GM19324 (cell line): ENCODE measurements at regions not wholly inside any gene's neighbourhood (a gene's known extent, or its start where the extent isn't known, plus 50 kb on each side); places are given as distances from the start of the nearest gene placed in this dataset.

ENCODE experiments used
- ATAC-seq: cut with Tn5 transposase; IDR thresholded peaks from one replicate; pipeline ENCODE4 v1.9.1; 2021; ENCODE audit warnings: mild to moderate bottlenecking, moderate library complexity; ENCODE audit not compliant: unreplicated experiment, low FRiP score

DNA sequence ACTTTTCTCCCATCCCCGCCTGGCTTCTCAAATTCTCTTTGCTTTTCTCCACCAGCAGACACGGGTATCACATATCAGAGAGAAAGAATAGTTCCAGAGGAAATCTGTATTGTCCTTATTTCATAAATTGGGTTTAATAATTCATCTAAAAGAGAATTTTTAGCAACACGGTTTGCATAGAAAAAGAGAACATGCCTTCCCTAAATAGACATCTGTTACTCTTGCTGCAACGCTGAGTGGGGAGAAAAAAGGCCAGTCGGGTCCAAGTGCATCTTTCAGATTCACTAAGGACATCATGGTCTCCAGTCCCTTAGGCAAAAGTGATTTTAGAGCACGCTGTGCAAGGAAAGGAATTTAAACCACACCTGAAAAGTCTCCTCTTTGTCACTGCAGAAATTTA, 201.3 kb downstream of the ABHD5 start:
- ATAC-seq = no peak

DNA sequence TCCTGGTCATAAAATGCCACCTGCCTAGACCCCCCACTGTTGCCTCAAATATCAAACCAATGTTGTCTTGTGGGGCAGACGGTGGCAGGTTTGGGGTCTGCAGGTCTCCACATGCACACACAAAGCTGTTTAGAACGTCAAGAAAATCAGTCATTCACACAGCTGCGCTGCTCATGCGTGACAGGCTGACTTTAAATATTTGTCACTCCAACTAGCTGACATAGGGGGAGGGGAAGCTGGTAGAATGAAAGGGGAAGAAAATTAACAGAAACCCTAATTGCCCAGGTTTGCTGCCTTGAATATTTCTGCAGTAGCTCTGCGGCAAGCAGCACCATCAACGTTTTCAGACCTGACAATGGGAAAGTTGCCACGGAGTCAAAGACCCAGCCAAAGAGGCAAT, 201.8 kb downstream of the ABHD5 start:
- ATAC-seq = no peak

DNA sequence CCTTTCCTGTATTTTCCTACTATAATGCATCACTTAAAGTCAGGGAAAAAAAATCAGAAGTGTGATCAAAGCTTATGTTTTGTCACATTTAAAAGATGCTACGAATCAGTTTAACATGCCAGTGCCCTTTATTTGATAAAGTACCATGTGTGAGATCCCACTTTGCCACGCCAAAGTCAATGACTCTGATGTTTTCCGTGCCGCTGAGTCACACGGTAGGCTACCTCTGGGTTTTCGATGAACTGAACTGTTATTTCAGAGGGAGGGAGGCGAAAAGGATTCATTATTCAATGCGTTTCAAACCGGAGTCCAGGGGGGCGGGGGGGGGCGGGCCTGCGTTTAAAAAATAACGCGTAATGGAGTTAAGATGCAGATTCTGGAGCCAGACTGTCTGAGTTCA, 203.0 kb downstream of the ABHD5 start:
- no peak for ATAC-seq

DNA sequence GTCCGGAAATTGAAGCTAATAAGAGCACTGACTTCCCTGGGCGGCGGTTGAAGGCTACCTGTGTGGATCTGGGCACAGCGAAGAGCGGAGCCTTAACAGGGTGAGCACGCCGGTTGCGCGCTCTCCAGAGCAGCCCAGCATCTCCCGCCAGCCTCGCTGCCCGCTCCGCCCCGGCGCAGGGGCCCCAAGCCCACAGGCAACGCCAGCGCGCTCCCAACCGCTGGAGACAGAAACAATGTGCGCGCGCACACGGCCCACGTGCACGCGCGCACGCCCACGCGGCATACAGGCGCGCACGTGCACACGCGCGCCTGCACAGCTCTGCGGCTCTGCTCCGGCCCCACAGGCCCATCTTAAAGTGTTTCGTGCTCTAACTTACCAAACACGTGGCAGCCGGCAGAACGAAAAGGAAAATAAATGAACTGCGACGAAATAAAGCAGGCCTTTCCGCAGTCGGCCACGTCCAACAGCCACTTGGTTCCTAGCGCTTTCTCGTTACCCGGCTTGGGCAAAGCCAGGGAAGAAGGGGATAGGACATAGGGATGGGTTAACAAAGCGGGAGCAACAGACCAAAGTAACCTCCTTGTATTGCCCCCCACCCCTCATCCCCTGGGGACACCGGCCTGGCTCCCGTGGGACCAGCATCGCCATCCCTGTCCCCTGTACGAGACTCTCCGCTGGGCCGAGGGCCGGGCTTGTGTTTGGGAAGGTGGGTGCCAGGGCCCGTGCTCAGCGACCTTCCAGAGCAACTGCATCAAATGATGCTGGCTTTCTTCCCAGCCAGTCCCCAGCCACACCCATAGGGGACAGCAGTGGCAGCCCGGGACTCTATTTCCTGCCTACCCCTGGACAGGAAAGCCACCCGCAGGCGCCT, 203.7 kb downstream of the ABHD5 start:
- ATAC-seq = no peak

DNA sequence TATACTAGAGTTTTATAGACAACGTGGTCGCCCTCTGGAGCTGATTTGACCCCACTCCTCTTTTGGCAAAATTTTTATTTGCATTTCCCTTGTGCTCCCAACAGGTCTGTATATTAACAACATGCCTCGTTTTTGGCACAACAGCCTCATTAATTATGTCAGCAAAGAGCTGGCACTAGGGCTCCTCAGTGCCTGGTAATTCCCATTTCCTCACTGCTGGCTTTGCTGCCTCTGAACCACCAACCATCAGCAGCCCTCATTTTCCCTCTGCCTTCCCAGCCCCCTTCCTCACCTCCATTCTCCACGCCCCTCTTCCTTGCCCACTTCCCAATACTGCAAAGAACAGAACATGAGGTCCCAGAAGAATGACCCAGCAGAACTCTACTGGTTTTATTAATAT, 204.8 kb downstream of the ABHD5 start:
- ATAC-seq = no peak

DNA sequence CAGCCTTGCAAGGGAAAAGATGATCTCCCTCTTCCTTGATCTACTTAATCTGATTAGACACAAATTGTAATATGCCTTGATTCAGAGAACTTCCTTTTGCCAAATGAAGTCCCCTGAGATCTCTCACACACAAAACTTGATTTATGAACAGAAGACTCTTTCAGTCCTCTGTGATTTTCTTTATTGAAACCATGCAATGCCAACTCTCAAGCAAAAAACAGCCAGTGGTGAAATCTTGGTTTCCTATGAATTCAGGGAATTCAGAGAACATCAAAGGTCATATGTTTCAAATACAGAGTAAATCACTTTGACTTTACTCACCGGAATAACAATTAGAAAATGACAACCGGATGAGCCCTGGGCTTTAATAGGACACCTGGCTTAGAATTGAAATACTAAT, 211.7 kb downstream of the ABHD5 start:
- ATAC-seq = no peak

DNA sequence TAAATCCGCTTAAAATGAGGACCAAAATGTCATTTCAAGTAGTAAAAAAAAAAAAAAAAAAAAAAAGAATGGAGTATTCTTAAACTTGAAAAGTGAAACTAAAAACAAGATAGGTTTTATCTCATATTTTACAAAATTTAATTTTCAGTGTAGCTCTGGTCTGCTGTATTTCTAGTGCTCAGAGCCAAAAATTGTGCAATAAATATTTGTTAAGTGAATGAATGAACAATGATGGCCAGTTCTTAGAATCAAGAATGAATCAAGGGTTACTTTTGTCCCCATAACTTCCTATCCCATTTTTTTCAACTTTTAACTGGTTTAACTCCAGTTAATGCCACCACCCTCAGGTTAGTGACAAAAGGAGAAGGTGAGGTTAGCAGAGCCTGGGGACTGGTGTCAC, 214.4 kb downstream of the ABHD5 start:
- ATAC-seq = no peak

DNA sequence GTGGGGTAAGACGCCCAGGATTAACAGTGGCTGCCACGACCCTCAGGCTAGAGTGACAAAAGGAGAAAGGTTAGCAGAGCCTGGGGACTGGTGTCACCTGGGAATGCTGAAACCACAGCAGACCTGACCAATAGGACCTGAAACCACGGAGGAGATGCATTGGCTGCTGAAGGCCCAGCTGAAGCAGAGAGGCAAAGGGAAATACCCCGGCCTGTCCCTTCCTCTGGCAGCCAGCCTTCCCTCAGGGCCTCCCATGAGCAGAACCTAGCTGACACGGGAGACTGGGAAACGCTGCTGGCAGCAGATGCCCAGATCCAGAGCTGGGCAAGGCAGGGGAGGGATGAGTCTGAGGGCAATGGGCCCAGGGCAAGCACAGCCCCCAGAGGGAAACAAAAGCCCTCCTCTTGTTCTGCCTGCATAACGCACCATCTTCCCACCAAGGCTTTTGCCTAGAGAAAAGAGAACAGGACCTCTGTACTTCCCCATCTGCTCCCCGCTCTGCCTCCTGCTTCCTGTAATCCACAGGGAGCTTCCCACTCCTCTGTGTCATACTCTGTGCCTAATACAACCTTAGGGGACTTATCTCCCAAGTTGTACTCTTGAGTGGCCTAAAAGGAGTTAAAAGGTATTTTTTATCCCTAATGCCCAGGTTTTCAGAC, 216.2 kb downstream of the ABHD5 start:
- ATAC-seq = peak; percentile 16

DNA sequence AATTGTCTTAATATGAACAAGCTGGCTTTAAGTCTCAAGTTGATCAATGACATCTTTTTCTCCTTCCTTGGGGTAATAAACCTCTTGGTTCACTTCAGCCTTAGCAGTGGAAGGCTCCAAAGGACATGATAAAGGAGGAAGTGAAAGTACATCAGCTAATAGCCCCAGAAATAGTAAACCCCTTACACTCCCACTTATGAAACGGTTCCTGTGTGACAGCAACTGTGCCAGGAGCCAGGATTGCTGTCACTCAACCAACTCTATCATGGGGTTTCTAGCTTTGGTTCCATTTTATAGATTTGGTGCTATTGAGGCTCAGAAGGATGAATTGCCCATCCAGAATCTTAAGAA, 216.7 kb downstream of the ABHD5 start:
- peak; percentile 72 for ATAC-seq

DNA sequence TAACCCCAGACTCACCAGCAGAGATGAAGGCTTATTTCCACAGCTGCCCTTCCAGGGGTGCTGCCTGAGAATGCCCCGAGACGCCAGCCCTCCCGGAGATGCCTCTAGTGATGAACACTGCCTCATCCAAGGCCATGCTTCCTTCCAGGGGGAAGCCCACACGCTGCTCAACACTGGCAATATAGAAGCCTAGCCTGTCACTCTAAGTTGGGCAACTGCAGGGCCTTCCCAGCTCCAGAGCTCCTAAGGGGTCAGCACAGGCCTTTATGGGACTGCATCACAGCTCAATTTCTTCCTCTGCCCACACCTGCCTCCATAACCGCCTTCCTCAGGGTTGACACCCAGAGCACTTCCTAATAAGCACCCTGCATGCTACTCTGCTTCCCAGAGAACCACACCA, 217.7 kb downstream of the ABHD5 start:
- no peak for ATAC-seq

DNA sequence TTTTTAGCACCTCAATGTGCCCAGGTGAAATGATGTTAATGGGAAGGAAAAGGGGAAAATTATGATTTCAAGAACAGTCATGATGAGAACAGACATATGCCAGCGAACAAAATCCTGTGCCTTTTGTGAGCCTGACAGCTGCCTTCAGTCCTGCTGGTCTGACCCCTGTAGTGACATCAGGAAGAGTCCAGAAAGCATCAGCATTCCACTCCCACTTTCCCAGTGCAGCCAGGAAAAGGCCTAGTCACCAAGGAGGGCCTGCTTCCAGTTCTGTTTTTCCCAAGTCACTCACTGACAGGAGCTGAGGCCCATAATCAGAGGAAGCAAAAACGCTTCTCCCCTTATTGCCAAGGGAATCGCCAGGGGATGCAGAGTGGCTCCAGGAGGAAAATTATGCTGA, 218.4 kb downstream of the ABHD5 start:
- ATAC-seq = no peak

DNA sequence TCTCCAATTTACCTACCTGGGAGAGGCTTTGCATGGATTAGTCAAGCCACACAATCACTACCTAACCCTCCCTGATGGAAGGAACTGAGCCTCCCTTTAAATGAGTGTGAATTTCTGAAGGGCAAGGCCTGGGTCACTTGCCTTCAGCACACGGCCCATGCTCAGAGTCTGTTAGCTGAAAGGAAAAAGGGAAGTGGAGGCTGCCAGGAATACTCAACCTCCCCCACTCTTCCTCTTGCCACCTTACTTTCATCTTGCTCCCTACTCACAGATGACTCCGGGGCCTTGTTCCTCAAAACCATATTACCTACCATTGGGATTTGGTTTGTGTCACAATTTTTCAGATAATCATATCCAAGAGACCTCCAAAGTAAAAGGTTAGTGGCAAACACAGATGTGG, 220.0 kb downstream of the ABHD5 start:
- no peak for ATAC-seq

DNA sequence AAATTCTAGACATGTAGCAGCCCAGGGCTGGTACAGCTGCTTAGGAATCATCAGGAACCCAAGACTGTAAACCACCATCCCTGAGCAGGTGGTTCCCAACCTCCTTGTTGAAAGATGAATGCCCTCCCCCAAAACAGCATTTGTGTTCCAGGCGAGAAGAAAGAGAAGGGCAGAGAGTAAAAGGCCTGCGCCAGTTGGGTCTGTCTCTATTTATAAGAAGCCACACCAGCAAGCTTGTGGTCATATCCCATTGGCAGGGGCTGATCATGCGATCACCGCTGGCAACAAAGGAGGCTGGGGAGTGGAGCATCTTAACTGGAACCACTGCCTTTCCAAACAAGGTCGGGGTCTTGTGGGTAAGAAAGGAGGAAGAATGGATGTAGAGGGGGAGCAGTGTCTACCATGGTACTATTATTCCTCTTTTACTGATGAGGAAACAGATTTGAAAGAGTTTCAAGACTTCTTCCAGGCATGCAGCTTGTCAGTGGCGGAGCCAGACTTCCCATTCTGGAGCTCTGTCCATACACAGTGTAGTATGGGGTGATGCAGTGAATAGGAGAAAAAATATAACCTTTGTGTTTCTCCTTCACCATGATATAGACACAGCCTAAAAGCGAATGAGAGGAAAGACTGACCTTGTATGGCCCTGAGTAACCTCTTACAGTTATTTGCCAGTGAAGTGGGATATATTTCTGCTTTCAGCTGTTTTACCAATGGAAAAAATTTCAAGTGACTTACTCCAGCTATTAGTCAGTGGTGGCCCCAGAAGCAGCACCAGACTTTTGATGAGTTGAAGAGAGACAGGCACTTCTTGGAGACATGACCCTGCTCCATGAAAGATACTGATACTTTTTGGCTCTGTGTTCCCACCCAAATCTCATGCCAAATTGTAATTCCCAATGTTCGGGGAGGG, 222.6 kb downstream of the ABHD5 start:
- no peak for ATAC-seq

DNA sequence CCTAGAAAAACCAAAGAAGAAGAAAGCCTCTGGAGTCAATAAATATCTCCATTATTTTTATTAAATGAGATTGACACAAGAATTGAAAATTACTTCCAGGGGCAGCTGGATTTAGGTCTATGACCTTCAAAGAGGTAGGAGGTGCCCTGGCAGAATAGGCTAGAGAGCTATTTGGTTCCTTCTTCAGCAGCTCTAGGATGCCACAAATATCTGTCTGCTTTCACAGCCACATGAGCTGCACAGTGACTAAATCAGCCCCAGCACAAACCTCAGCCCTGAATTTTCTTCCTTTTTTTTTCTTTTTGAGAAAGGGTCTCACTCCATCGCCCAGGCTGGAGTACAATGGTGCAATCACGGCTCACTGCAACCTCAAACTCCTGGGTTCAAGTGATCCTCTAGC, 223.5 kb downstream of the ABHD5 start:
- no peak for ATAC-seq

DNA sequence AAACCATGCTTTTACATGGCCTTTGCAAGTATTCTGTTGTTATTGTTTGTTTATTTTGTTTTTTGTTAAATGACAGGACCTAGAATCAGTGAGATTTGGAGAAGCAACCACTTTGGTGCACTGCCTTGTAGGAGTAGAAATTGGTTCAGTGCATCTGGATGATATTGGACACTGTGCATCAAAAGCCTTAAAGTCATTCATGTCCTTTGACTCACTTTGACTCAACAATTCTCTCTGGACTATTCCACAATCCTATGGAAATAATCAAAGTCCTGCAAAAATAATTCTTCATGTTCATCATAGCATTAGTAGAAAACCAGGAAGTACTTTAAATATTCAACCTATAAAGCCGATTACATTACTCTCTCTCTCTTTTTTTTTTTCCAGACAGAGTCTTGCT, 224.8 kb downstream of the ABHD5 start:
- no peak for ATAC-seq

DNA sequence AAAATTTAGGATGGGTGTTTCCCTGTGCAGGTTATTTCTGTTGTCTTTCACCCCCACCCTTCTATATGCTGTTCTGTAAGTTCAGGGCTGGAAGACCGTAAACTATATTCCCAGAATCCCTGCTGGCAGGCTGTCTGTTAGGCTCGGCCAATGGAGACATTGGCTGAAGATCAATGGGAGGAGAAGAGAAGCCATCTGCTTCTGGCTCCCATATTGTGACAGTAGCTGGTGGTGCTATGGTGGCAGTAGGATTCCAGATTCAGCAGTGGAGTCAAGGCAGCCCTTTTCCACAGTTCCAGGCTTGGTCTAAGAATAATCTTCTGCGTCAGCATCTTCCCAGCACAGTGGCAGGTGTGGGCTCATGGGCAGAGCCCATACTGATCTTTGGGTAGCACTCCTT, 226.6 kb downstream of the ABHD5 start:
- no peak for ATAC-seq

DNA sequence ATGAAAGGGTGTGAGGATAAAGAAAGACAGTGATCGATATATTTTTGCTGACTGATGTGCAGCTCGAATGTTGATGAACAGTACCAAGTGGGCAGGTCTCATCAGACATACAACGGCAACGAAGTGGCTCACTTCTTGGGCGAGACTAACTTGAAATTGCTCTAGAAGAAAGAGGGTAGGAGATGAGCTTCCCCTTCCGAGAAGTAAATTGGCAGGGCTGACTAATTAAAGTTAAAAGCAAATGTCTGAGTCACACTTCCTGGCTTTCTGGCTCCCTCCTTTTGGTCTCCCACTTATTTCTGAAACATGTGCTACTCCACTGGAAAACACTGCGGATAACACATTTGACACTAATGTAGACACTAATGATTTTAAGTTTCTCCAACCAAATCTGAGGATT, 228.3 kb downstream of the ABHD5 start:
- no peak for ATAC-seq

DNA sequence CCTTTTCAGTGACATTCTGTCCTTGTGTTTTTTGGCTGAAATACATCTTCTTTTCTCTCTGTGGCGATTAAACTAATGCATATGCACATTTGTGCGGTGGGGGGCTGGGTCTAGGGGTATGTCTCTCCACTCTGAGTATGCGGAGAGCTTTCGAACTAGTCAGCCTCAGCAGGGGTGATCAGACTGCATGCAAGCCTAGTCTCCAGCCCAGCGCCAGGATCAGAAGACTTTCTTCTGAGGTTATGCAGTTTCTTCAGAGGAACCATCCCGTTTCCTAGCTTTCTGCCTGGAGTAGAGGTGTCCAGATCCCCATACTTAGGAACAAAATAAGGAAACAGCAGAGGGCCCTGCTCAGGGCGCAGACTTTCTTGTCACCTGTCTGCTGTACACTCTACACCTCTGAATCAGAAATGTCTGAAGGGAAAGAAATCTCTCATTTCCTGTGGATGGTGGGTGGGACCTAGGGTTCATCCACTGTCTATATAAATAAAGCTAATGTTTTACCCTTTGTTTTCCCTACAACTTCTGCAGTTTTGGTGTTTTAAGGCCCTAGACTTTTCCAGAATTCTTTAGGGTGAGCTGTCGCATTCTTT, 230.4 kb downstream of the ABHD5 start:
- ATAC-seq = no peak

DNA sequence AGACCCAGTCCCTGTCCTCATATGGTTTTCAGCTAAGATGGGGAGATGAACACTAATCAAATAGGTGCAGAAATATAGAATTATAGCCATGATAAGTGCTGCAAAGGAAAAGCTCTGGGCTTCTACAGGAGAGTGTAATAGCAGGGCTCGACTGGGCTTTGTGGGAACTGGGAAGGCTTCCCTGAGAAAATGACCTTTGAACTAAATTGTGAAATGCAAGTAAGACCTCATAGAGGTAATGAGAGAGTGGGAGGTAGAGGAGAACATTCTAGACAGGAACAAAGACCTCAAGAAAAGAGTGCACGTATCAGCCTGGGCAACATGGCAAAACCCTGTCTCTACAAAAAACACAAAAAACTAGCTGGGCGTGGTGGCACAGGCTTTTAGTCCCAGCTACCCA, 231.6 kb downstream of the ABHD5 start:
- ATAC-seq = no peak

DNA sequence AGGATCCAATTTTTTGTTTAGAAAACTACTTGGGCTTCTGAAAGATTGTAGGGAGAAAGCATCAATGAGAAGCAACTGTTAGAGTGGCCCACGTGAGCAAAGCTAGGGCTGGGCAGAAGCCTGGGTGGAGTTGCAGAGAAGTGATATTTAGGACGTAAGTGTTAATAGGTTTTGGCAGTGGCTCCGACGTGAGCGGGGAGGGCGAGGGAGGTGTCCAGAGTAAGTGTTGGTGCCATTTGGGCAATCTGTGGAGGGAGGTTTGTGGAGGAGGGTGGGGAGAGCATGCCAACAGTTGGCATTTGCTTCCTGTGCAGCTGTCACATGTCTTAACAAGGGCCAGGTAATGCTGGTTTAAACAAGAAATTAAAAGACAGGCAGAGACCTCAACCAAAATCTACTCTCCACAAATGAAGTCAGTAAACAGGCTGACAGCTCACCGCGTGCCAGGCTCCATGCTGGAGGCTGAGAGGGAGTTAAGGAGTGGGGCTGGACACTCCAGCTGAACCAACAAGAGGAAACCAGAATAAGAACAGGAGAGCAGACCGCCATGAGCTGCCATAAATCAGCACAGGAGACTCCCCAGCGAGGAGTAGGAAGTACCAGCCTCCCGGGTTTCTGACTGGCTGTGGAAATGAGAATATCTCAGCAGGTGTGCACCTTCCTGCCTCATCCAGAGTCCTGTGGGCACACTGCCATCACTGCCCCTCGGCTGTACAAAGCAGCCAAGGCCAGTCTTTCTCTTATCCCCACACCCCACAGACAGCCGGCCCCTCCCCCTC, 232.6 kb downstream of the ABHD5 start:
- ATAC-seq = no peak
